ENCODE measurements at regions not wholly inside any gene's neighbourhood (a gene's known extent, or its start where the extent isn't known, plus 50 kb on each side); places are given as distances from the start of the nearest gene placed in this dataset.

- TF ChIP-seq, protein P1, sequence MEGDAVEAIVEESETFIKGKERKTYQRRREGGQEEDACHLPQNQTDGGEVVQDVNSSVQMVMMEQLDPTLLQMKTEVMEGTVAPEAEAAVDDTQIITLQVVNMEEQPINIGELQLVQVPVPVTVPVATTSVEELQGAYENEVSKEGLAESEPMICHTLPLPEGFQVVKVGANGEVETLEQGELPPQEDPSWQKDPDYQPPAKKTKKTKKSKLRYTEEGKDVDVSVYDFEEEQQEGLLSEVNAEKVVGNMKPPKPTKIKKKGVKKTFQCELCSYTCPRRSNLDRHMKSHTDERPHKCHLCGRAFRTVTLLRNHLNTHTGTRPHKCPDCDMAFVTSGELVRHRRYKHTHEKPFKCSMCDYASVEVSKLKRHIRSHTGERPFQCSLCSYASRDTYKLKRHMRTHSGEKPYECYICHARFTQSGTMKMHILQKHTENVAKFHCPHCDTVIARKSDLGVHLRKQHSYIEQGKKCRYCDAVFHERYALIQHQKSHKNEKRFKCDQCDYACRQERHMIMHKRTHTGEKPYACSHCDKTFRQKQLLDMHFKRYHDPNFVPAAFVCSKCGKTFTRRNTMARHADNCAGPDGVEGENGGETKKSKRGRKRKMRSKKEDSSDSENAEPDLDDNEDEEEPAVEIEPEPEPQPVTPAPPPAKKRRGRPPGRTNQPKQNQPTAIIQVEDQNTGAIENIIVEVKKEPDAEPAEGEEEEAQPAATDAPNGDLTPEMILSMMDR (IDR thresholded peaks at IDR 0.05): no peak
Measured at GRCh38 chr1:4924356-4924755, 269.9 kb downstream of the AJAP1 start.

DNA sequence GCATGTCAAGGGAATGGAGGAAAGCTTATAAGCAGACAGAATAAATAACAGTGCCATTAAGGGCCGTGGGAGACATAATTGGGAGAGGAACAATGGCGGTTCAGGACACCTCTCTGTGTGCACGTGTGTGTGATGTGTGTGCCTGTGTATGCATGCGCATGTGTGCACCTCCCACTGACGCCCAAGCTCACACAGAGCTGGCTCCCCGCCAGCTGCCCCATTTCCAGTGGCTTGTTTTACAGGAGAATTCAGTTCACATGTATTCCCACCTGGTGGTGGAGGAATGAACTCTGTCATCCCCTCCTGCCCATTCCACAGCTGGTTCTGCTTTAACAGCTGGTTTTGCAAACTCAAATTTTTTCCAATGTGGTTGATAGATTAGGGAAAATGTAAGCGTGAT lies 262.2 kb downstream of the AJAP1 start:
- Histone ChIP-seq H3K4me1 (no peaks in the 10 kb centered on the region), H3K4me2 (ENCODE audit: low read length) (no peak overlapping the region), H3K27me3 (ENCODE audit: control insufficient read depth, insufficient read depth, low read length) (no peaks in the 10 kb centered on the region)

More at GRCh38 chr1:4924356-4924755, 269.9 kb downstream of the AJAP1 start:
- H3K27ac ChIP-seq: no peak overlapping the region
- no peak overlapping the region for H3K9ac ChIP-seq
- no peaks in the 10 kb centered on the region for H3K27me3 ChIP-seq (ENCODE audit: control insufficient read depth, insufficient read depth, low read length)
- H3K79me2 ChIP-seq: no peaks in the 10 kb centered on the region
- H3K36me3 ChIP-seq (ENCODE audit: control insufficient read depth, insufficient read depth, low read length): no peaks in the 10 kb centered on the region
- no peaks in the 10 kb centered on the region for H3K9me3 ChIP-seq (ENCODE audit: control insufficient read depth, low read length)
- no peak overlapping the region for H3K4me3 ChIP-seq (ENCODE audit: low read depth, low read length)
- no peak overlapping the region for H2AFZ ChIP-seq
- H3K4me2 ChIP-seq (ENCODE audit: low read length): no peak overlapping the region
- H3K4me1 ChIP-seq: no peaks in the 10 kb centered on the region

GRCh38 chr1:4915154-4915553 lies 260.7 kb downstream of the AJAP1 start:
- no peaks in the 10 kb centered on the region for H3K9me3 ChIP-seq (ENCODE audit: control insufficient read depth, low read length)
- no peaks in the 10 kb centered on the region for H3K79me2 ChIP-seq
- H3K4me3 ChIP-seq (ENCODE audit: low read depth, low read length): no peak overlapping the region

More for the DNA sequence above, 262.2 kb downstream of the AJAP1 start:
- Histone ChIP-seq H3K27ac (no peak overlapping the region), H3K79me2 (no peaks in the 10 kb centered on the region), H3K9me3 (ENCODE audit: control insufficient read depth, low read length) (no peaks in the 10 kb centered on the region), H3K4me3 (ENCODE audit: low read depth, low read length) (no peak overlapping the region), H3K9ac (no peak overlapping the region), H2AFZ (no peak overlapping the region), H3K36me3 (ENCODE audit: control insufficient read depth, insufficient read depth, low read length) (no peaks in the 10 kb centered on the region)
- TF ChIP-seq, protein P1 (IDR thresholded peaks at IDR 0.05): no peak

DNA sequence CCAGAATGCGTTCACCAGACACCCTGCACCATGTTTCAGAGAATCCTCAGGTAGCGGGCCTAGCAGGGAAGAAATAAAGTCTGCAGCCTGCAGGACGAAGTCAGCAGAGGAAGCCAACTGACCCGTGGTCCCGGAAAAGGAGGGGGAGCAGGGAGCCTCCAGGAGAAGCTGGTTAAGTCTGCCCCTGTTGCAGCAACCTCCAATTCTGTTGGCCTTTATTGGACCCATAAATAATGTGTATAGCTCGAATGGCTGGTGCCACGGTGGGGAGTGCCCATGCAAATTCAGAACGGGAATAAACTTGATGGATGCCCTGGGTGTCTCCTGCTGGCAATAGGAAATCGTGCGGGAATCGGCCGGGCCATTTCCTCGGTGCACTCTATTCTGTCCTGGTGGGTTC lies 254.1 kb downstream of the AJAP1 start:
- H3K4me1 ChIP-seq: no peaks in the 10 kb centered on the region
- no peaks in the 10 kb centered on the region for H3K36me3 ChIP-seq (ENCODE audit: control insufficient read depth, insufficient read depth, low read length)
- H3K9me3 ChIP-seq (ENCODE audit: control insufficient read depth, low read length): no peaks in the 10 kb centered on the region
- H2AFZ ChIP-seq: no peak overlapping the region
- H3K27me3 ChIP-seq (ENCODE audit: control insufficient read depth, insufficient read depth, low read length): no peaks in the 10 kb centered on the region
- H3K4me2 ChIP-seq (ENCODE audit: low read length): no peak overlapping the region
- H3K9ac ChIP-seq: no peak overlapping the region
- H3K4me3 ChIP-seq (ENCODE audit: low read depth, low read length): no peak overlapping the region
- no peak overlapping the region for H3K27ac ChIP-seq
- TF ChIP-seq, protein P1 (IDR thresholded peaks at IDR 0.05): no peak
- H3K79me2 ChIP-seq: no peaks in the 10 kb centered on the region

More at GRCh38 chr1:4915154-4915553, 260.7 kb downstream of the AJAP1 start:
- no peaks in the 10 kb centered on the region for H3K36me3 ChIP-seq (ENCODE audit: control insufficient read depth, insufficient read depth, low read length)
- H3K9ac ChIP-seq: no peak overlapping the region
- no peaks in the 10 kb centered on the region for H3K27me3 ChIP-seq (ENCODE audit: control insufficient read depth, insufficient read depth, low read length)
- TF ChIP-seq, protein P1 (IDR thresholded peaks at IDR 0.05): no peak
- H3K4me2 ChIP-seq (ENCODE audit: low read length): no peak overlapping the region
- no peak overlapping the region for H3K27ac ChIP-seq
- H2AFZ ChIP-seq: no peak overlapping the region
- H3K4me1 ChIP-seq: no peaks in the 10 kb centered on the region

- no peaks in the 10 kb centered on the region for H3K79me2 ChIP-seq
- H3K9me3 ChIP-seq (ENCODE audit: control insufficient read depth, low read length): no peaks in the 10 kb centered on the region
- no peak overlapping the region for H2AFZ ChIP-seq
- TF ChIP-seq, protein P1 (IDR thresholded peaks at IDR 0.05): no peak
- H3K4me3 ChIP-seq (ENCODE audit: low read depth, low read length): no peak overlapping the region
- H3K9ac ChIP-seq: no peak overlapping the region
- no peaks in the 10 kb centered on the region for H3K27me3 ChIP-seq (ENCODE audit: control insufficient read depth, insufficient read depth, low read length)
- H3K4me2 ChIP-seq (ENCODE audit: low read length): no peak overlapping the region
- H3K4me1 ChIP-seq: no peaks in the 10 kb centered on the region
- no peak overlapping the region for H3K27ac ChIP-seq
- H3K36me3 ChIP-seq (ENCODE audit: control insufficient read depth, insufficient read depth, low read length): no peaks in the 10 kb centered on the region
Measured at GRCh38 chr1:4894566-4894965, 240.2 kb downstream of the AJAP1 start.
